HepG2 (cell line): ENCODE measurements at regions not wholly inside any gene's neighbourhood (a gene's known extent, or its start where the extent isn't known, plus 50 kb on each side); places are given as distances from the start of the nearest gene placed in this dataset.

ENCODE experiments used
- ATAC-seq: fragments of 200-7000 bp; cut with Tn5 transposase; 3 replicates; pipeline ENCODE4 v1.9.1; 2020; ENCODE audit warnings: mild to moderate bottlenecking, moderate library complexity
- BruUV-seq: library from RNA; stranded (reverse); fragments of 400-500 nt; replicated peaks from 2 replicates; lab custom pipeline; 2021; lab: Mats Ljungman, UMichigan
- CTCF ChIA-PET: fragments of 300-600 bp; formaldehyde crosslinking; extraction: SDS; loops from one replicate; lab custom pipeline; 2021; ENCODE audit warnings: low total read pairs, inconsistent platforms, low intra/inter-chr PET ratio; lab: Yijun Ruan, JAX
- POLR2A ChIA-PET: fragments of 350-600 bp; sonication (Branson Sonifier 250); formaldehyde crosslinking; loops from one replicate; lab custom pipeline; 2020; ENCODE audit warnings: antibody characterized with exemption, inconsistent platforms; lab: Yijun Ruan, JAX
- DNase-seq: peaks from one replicate; pipeline ENCODE4 v3.0.0-alpha.2; 2015; ENCODE audit warnings: low spot score
- FAIRE-seq: peaks from 3 replicates; lab custom pipeline; 2011; peaks lifted over from hg19 to GRCh38; lab: Jason Lieb, UNC
- H2AFZ ChIP-seq: one replicate; pipeline ENCODE4 v1.6.1; 2011; ENCODE audit warnings: low read length, inconsistent platforms
- H3K27ac ChIP-seq: fragments of 300-600 bp; 3 replicates; pipeline ENCODE4 v1.8.0; 2011; ENCODE audit warnings: mixed run types, mild to moderate bottlenecking, mixed read lengths, low read length, inconsistent platforms; ENCODE audit not compliant: insufficient read depth; ENCODE audit errors: extremely low read length
- H3K27me3 ChIP-seq, 2 experiments: fragments of 200-600 bp in 1 of 2; 2 replicates in 1 of 2; 3 replicates in 1 of 2; pipeline versions ENCODE4 v1.6.0 to v1.8.0; 2011; ENCODE audit warnings: low read length in 2 of 2, mild to moderate bottlenecking in 2 of 2, moderate library complexity in 2 of 2, inconsistent platforms in 1 of 2; ENCODE audit not compliant: insufficient read depth in 2 of 2, control insufficient read depth in 1 of 2
- H3K36me3 ChIP-seq, 2 experiments: fragments of 200-600 bp in 1 of 2; replicated peaks in 1 of 2; 2 replicates in 1 of 2; 3 replicates in 1 of 2; pipeline versions ENCODE4 v1.5.1 to v1.8.0; 2011; ENCODE audit warnings: low read length in 2 of 2, inconsistent platforms in 1 of 2; ENCODE audit not compliant: insufficient read depth in 2 of 2, control insufficient read depth in 1 of 2
- H3K4me1 ChIP-seq: 2 replicates; pipeline ENCODE4 v1.5.1; 2012; ENCODE audit warnings: low read length, inconsistent platforms; ENCODE audit not compliant: insufficient read depth
- H3K4me2 ChIP-seq: 2 replicates; pipeline ENCODE4 v1.6.0; 2011; ENCODE audit warnings: low read depth, low read length, inconsistent platforms
- H3K4me3 ChIP-seq, 3 experiments: fragments of 200-600 bp in 1 of 3; sonication (generic), shearing (Covaris generic) in 1 of 3; replicated peaks in 1 of 3; 2 replicates each; pipeline ENCODE4 v1.5.1; 2011 to 2016; ENCODE audit warnings: low read length in 3 of 3, inconsistent platforms in 2 of 3, low read depth in 2 of 3, mild to moderate bottlenecking in 2 of 3, control low read depth in 1 of 3, mixed read lengths in 1 of 3; ENCODE audit not compliant: insufficient read depth in 1 of 3
- H3K79me2 ChIP-seq: one replicate; pipeline ENCODE4 v1.6.1; 2011; ENCODE audit warnings: low read length, inconsistent platforms; ENCODE audit not compliant: insufficient read depth
- H3K9ac ChIP-seq: 2 replicates; pipeline ENCODE4 v1.6.0; 2011; ENCODE audit warnings: mild to moderate bottlenecking, low read depth, low read length, inconsistent platforms; ENCODE audit not compliant: insufficient read depth
- H3K9me3 ChIP-seq: 2 replicates; pipeline ENCODE4 v1.5.1; 2012; ENCODE audit warnings: mild to moderate bottlenecking, low read length
- H4K20me1 ChIP-seq: 2 replicates; pipeline ENCODE4 v1.6.0; 2011; ENCODE audit warnings: inconsistent platforms, mild to moderate bottlenecking, low read length, moderate library complexity; ENCODE audit not compliant: insufficient read depth
- ATF7 ChIP-seq, 2 experiments: fragments of 450-650 bp in 1 of 2; sonication (generic) in 1 of 2; formaldehyde crosslinking in 1 of 2; IDR thresholded peaks; 2 replicates each; pipeline versions ENCODE4 v1.4.0 to v1.6.1; 2016 to 2020; ENCODE audit warnings: antibody characterized with exemption in 1 of 2, mild to moderate bottlenecking in 1 of 2, missing genetic modification reagents in 1 of 2
- HNRNPL ChIP-seq: fragments of 200-400 bp; formaldehyde crosslinking; IDR thresholded peaks from 2 replicates; pipeline ENCODE4 v1.6.1; 2017; ENCODE audit warnings: mild to moderate bottlenecking, low read depth, low read length
- KDM4B ChIP-seq: sonication (generic); formaldehyde crosslinking; IDR thresholded peaks from 2 replicates; pipeline ENCODE4 v1.4.0; 2020; ENCODE audit warnings: missing genetic modification reagents
- KMT2B ChIP-seq: IDR thresholded peaks from 2 replicates; pipeline ENCODE4 v1.6.1; 2016; ENCODE audit warnings: missing genetic modification reagents, missing compliant biosample characterization
- NAIF1 ChIP-seq: sonication (generic); formaldehyde crosslinking; IDR thresholded peaks from 2 replicates; pipeline ENCODE4 v1.5.0; 2020; ENCODE audit warnings: mild to moderate bottlenecking, missing genetic modification reagents, borderline replicate concordance
- NR1H2 ChIP-seq: sonication (generic); formaldehyde crosslinking; IDR thresholded peaks from 2 replicates; pipeline ENCODE4 v1.8.1; 2022; ENCODE audit warnings: low read depth, missing genetic modification reagents, borderline replicate concordance
- SAFB2 ChIP-seq: sonication (generic); formaldehyde crosslinking; IDR thresholded peaks from 2 replicates; pipeline ENCODE4 v1.5.1; 2020; ENCODE audit warnings: missing genetic modification reagents, low read depth, mild to moderate bottlenecking, borderline replicate concordance
- SNAPC4 ChIP-seq: sonication (generic); formaldehyde crosslinking; IDR thresholded peaks from 2 replicates; pipeline ENCODE4 v1.4.0; 2020; ENCODE audit warnings: mild to moderate bottlenecking, missing genetic modification reagents
- SOX6 ChIP-seq, 2 experiments: fragments of 450-650 bp in 1 of 2; sonication (generic) in 1 of 2; formaldehyde crosslinking in 1 of 2; IDR thresholded peaks; 2 replicates each; pipeline versions ENCODE4 v1.4.0 to v1.6.1; 2017 to 2020; ENCODE audit warnings: antibody characterized with exemption in 1 of 2, mild to moderate bottlenecking in 1 of 2, missing genetic modification reagents in 1 of 2
- SYNCRIP ChIP-seq: fragments of 200-400 bp; formaldehyde crosslinking; IDR thresholded peaks from 2 replicates; pipeline ENCODE4 v1.6.1; 2018; ENCODE audit warnings: mild to moderate bottlenecking, low read depth, low read length; ENCODE audit not compliant: insufficient read depth
- WIZ ChIP-seq: sonication (generic); formaldehyde crosslinking; IDR thresholded peaks from 2 replicates; pipeline ENCODE4 v1.5.1; 2020; ENCODE audit warnings: mild to moderate bottlenecking, missing genetic modification reagents
- ZBTB1 ChIP-seq: sonication (generic); formaldehyde crosslinking; IDR thresholded peaks from 2 replicates; pipeline ENCODE4 v1.4.0; 2020; ENCODE audit warnings: missing genetic modification reagents, borderline replicate concordance
- ZFP36 ChIP-seq: fragments of 150-350 bp; IDR thresholded peaks from 2 replicates; pipeline ENCODE4 v1.6.1; 2018; ENCODE audit warnings: borderline replicate concordance, low read length, low read depth; ENCODE audit not compliant: partially characterized antibody
- ZNF761 ChIP-seq: sonication (generic); formaldehyde crosslinking; conservative IDR thresholded peaks from 2 replicates; pipeline ENCODE4 v1.4.0; 2020; ENCODE audit warnings: mild to moderate bottlenecking, missing genetic modification reagents
- WGBS: methylation state at CpG from one replicate; pipeline ENCODE4 v1.1.6; 2017; ENCODE audit warnings: low lambda C conversion rate; 5-methylcytosine and 5-hydroxymethylcytosine counted together
- in situ Hi-C: cut with HindIII; loops from 2 replicates; pipeline ENCODE4 v1.10.0; 2017; ENCODE audit warnings: low pct_unique_long_range_greater_than_20kb; ENCODE audit not compliant: extremely low pct_ligation_motif_present
- intact Hi-C: fragments of 100-400 bp; cut with micrococcal nuclease; formaldehyde crosslinking; loops from one replicate; pipeline ENCODE4 v1.10.0; 2022; ENCODE audit not compliant: unreplicated experiment
- TF ChIP-seq, protein P1 (sequence below): sonication (generic); formaldehyde crosslinking; IDR thresholded peaks from 2 replicates; pipeline ENCODE4 v1.4.0; 2020; ENCODE audit warnings: mild to moderate bottlenecking, missing genetic modification reagents

DNA sequence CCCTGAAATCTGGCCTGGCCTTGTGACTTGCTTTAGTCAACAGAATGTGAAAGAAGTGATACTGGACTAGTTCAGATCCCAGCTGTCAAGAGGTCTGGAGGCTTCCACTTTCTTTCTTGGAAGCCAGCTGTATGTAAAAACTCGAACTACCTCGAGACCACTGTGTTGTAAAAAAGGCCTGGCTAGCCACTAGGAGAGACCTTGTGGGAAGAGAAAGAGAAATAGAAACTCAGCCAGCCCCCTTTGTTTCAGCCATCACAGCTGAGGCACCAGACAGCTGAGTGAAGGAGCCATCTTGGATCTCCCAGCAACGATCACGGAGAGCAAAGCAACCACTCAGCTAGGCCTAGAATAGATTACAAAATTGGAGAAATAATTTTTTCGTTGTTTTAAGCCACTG, 324.9 kb upstream of the TCF4 start (continued):
- no peak for TF ChIP-seq SNAPC4 (CRISPR knock-in tag)
- no peak for TF ChIP-seq KDM4B (CRISPR knock-in tag)
- TF ChIP-seq ZNF761 (CRISPR knock-in tag): no peak
- TF ChIP-seq, protein P1, sequence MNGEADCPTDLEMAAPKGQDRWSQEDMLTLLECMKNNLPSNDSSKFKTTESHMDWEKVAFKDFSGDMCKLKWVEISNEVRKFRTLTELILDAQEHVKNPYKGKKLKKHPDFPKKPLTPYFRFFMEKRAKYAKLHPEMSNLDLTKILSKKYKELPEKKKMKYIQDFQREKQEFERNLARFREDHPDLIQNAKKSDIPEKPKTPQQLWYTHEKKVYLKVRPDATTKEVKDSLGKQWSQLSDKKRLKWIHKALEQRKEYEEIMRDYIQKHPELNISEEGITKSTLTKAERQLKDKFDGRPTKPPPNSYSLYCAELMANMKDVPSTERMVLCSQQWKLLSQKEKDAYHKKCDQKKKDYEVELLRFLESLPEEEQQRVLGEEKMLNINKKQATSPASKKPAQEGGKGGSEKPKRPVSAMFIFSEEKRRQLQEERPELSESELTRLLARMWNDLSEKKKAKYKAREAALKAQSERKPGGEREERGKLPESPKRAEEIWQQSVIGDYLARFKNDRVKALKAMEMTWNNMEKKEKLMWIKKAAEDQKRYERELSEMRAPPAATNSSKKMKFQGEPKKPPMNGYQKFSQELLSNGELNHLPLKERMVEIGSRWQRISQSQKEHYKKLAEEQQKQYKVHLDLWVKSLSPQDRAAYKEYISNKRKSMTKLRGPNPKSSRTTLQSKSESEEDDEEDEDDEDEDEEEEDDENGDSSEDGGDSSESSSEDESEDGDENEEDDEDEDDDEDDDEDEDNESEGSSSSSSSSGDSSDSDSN (CRISPR knock-in tag): no peak

DNA sequence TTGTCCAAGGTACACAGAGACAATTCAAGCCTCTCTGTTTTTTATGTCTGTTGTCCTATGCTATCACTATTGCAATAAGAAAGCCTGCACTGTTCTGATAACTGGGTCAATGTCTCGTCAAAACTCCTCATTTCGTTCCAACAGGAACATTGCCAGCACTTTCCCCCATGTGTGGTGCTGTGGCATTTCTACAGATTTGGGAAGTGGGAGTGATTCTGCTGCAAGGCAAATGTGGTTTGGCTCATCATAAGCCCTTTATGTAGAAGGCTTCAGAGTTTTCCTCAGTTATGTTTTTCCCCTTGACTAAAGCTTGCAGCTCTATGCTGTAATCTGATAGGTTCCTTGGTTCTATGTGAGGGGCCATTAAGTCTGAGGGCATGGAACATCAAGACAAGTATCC, 324.1 kb upstream of the TCF4 start:
- 0% methylated on average over 2 of the region's 2 CpGs for WGBS
- ATAC-seq: no peak
- no peak overlapping the region for H3K4me2 ChIP-seq
- ChIA-PET CTCF (no interaction called here), POLR2A (no interaction called here)
- no peak for FAIRE-seq
- H2AFZ ChIP-seq: no peak overlapping the region
- in situ Hi-C loops: no loop called here
- no peaks in the 10 kb centered on the region for H3K27me3 ChIP-seq
- BruUV-seq: no TSS peak
- H3K27ac ChIP-seq: no peak overlapping the region
- intact Hi-C loops: no loop called here
- no peaks in the 10 kb centered on the region for H3K79me2 ChIP-seq
- H3K9ac ChIP-seq: no peak overlapping the region
- no peak overlapping the region for H3K4me3 ChIP-seq
- no peaks in the 10 kb centered on the region for H3K4me1 ChIP-seq
- TF ChIP-seq NAIF1 (CRISPR knock-in tag) (no peak), KMT2B (CRISPR knock-in tag) (no peak), HNRNPL (no peak), SYNCRIP (no peak), ZBTB1 (CRISPR knock-in tag) (no peak), SAFB2 (CRISPR knock-in tag) (no peak), ZFP36 (no peak), ATF7 (IDR thresholded peaks at IDR 0.05) (no peak), ATF7 (CRISPR knock-in tag; IDR thresholded peaks at IDR 0.05) (no peak), WIZ (no peak), SOX6 (IDR thresholded peaks at IDR 0.05) (no peak), SOX6 (CRISPR knock-in tag; IDR thresholded peaks at IDR 0.05) (no peak), NR1H2 (CRISPR knock-in tag) (no peak)
- no peaks in the 10 kb centered on the region for H3K36me3 ChIP-seq
- no peak for DNase-seq
- peaks cover 86% of the 10 kb centered on the region for H3K9me3 ChIP-seq
- H4K20me1 ChIP-seq: no peaks in the 10 kb centered on the region
